ENCODE measurements at regions not wholly inside any gene's neighbourhood (a gene's known extent, or its start where the extent isn't known, plus 50 kb on each side); places are given as distances from the start of the nearest gene placed in this dataset.

- H3K9me3 ChIP-seq = peaks cover 2% of the 10 kb centered on the region
- H3K36me3 ChIP-seq (ENCODE audit: insufficient read depth in 1 of 2, low read depth in 1 of 2) = no peaks in the 10 kb centered on the region
- H3K4me3 ChIP-seq = no peak overlapping the region
- WGBS, 3 donors = 90 to 98% (median 96%) methylated on average over 1 of the region's 1 CpG
- TF ChIP-seq CTCF (IDR thresholded peaks at IDR 0.05) = no peak
- H3K27me3 ChIP-seq (ENCODE audit: insufficient read depth in 3 of 3, low read length in 2 of 3) = no peaks in the 10 kb centered on the region
- peaks cover 4% of the 10 kb centered on the region for H3K4me1 ChIP-seq
- intact Hi-C loops (cut with DNase I) = no loop called here
- DNase-seq (no peak), ATAC-seq (no peak)
- no peak overlapping the region for H3K27ac ChIP-seq
These were observed 414.5 kb downstream of the PRDM5 start for GRCh38 chr4:120508036-120508435.

DNA sequence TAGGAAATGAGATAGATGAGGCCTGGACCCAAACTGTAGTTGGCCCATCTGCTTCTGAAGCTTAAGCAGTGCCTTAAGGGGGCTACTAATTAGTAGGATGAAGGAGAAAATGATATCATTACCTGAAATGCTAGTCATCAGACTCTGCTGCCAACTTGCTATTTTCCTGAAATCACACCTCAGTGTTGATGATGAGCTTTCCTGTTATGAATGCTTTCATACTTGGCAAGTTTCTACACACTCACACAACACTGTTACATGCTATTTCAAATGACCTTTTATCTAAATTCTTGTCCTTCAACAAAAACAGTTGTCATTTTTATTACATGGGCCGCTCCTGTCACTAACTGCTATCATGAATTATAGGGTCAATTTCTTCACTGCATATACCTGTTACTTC is 416.0 kb downstream of the PRDM5 start:
- Histone ChIP-seq H3K36me3 (ENCODE audit: insufficient read depth in 1 of 2, low read depth in 1 of 2) (no peaks in the 10 kb centered on the region), H3K27ac (no peak overlapping the region), H3K27me3 (ENCODE audit: insufficient read depth in 3 of 3, low read length in 2 of 3) (no peaks in the 10 kb centered on the region), H3K4me1 (peaks cover 4% of the 10 kb centered on the region), H3K4me3 (no peak overlapping the region), H3K9me3 (no peaks in the 10 kb centered on the region)
- no peak for TF ChIP-seq CTCF (IDR thresholded peaks at IDR 0.05)
- intact Hi-C loops (cut with DNase I) = no loop called here
- 64 to 82% (median 74%) methylated on average over 1 of the region's 1 CpG for WGBS, 3 donors
- ATAC-seq (no peak), DNase-seq (no peak)

- no peaks in the 10 kb centered on the region for H3K9me3 ChIP-seq
- H3K4me3 ChIP-seq = no peak overlapping the region
- intact Hi-C loops (cut with DNase I) = no loop called here
- H3K27ac ChIP-seq = no peak overlapping the region
- H3K36me3 ChIP-seq (ENCODE audit: insufficient read depth in 1 of 2, low read depth in 1 of 2) = no peaks in the 10 kb centered on the region
- H3K27me3 ChIP-seq (ENCODE audit: insufficient read depth in 3 of 3, low read length in 2 of 3) = no peaks in the 10 kb centered on the region
- TF ChIP-seq CTCF (IDR thresholded peaks at IDR 0.05) = no peak
- no peak for ATAC-seq
- WGBS, 3 donors = 40 to 56% (median 50%) methylated on average over 1 of the region's 1 CpG
- no peaks in the 10 kb centered on the region for H3K4me1 ChIP-seq
- no peak for DNase-seq
These were observed 423.8 kb downstream of the PRDM5 start for GRCh38 chr4:120498678-120499077.

- Histone ChIP-seq H3K27me3 (ENCODE audit: insufficient read depth in 3 of 3, low read length in 2 of 3) (no peaks in the 10 kb centered on the region), H3K27ac (no peak overlapping the region), H3K4me1 (no peaks in the 10 kb centered on the region), H3K4me3 (no peak overlapping the region), H3K9me3 (no peaks in the 10 kb centered on the region), H3K36me3 (ENCODE audit: insufficient read depth in 1 of 2, low read depth in 1 of 2) (no peaks in the 10 kb centered on the region)
- ATAC-seq (no peak), DNase-seq (no peak)
- WGBS, 3 donors = 68 to 76% (median 69%) methylated on average over 3 of the region's 3 CpGs
- intact Hi-C loops (cut with DNase I) = no loop called here
- no peak for TF ChIP-seq CTCF (IDR thresholded peaks at IDR 0.05)
These were observed 424.8 kb upstream of the MAD2L1 start for GRCh38 chr4:120491481-120491880.

- ATAC-seq = no peak
- DNase-seq = no peak
- TF ChIP-seq CTCF (IDR thresholded peaks at IDR 0.05) = no peak
- intact Hi-C loops (cut with DNase I) = no loop called here
- H3K27me3 ChIP-seq (ENCODE audit: insufficient read depth in 3 of 3, low read length in 2 of 3) = no peaks in the 10 kb centered on the region
- H3K9me3 ChIP-seq = no peaks in the 10 kb centered on the region
- H3K4me3 ChIP-seq = no peak overlapping the region
- no peaks in the 10 kb centered on the region for H3K4me1 ChIP-seq
- H3K36me3 ChIP-seq (ENCODE audit: insufficient read depth in 1 of 2, low read depth in 1 of 2) = no peaks in the 10 kb centered on the region
- WGBS, 3 donors = 71 to 78% (median 77%) methylated on average over 3 of the region's 3 CpGs
- H3K27ac ChIP-seq = no peak overlapping the region
These were observed 415.1 kb upstream of the MAD2L1 start for GRCh38 chr4:120481756-120482155.
